ENCODE measurements at regions not wholly inside any gene's neighbourhood (a gene's known extent, or its start where the extent isn't known, plus 50 kb on each side); places are given as distances from the start of the nearest gene placed in this dataset.

GRCh38 chr12:107552263-107552662 is 133.3 kb upstream of the PWP1 start:
- no peak for TF ChIP-seq FOXP2 (optimal IDR thresholded peaks at IDR 0.05; ENCODE audit: borderline replicate concordance, extremely low read depth, extremely low read length, insufficient read depth)
- no peak for TF ChIP-seq POLR2AphosphoS5 (IDR thresholded peaks at IDR 0.05; ENCODE audit: low read depth, low read length)
- no peak for TF ChIP-seq TAF1 (IDR thresholded peaks at IDR 0.05; ENCODE audit: borderline replicate concordance, insufficient read depth, low read length)
- no peak for TF ChIP-seq SIN3A (IDR thresholded peaks at IDR 0.05; ENCODE audit: borderline replicate concordance, insufficient read depth, low read length)
- TF ChIP-seq REST (IDR thresholded peaks at IDR 0.05; ENCODE audit: insufficient read depth in 1 of 2, low read depth in 2 of 2, low read length in 2 of 2), result no peak

GRCh38 chr12:107553211-107553765 is 132.3 kb upstream of the PWP1 start:
- TF ChIP-seq POLR2AphosphoS5 (IDR thresholded peaks at IDR 0.05; ENCODE audit: low read depth, low read length), result no peak
- TF ChIP-seq FOXP2 (optimal IDR thresholded peaks at IDR 0.05; ENCODE audit: borderline replicate concordance, extremely low read depth, extremely low read length, insufficient read depth), result no peak
- TF ChIP-seq TAF1 (IDR thresholded peaks at IDR 0.05; ENCODE audit: borderline replicate concordance, insufficient read depth, low read length), result no peak
- TF ChIP-seq SIN3A (IDR thresholded peaks at IDR 0.05; ENCODE audit: borderline replicate concordance, insufficient read depth, low read length), result no peak
- TF ChIP-seq REST (IDR thresholded peaks at IDR 0.05; ENCODE audit: insufficient read depth in 1 of 2, low read depth in 2 of 2, low read length in 2 of 2), result no peak

GRCh38 chr12:107554941-107555340 is 130.7 kb upstream of the PWP1 start:
- TF ChIP-seq FOXP2 (optimal IDR thresholded peaks at IDR 0.05; ENCODE audit: borderline replicate concordance, extremely low read depth, extremely low read length, insufficient read depth), result no peak
- no peak for TF ChIP-seq POLR2AphosphoS5 (IDR thresholded peaks at IDR 0.05; ENCODE audit: low read depth, low read length)
- TF ChIP-seq SIN3A (IDR thresholded peaks at IDR 0.05; ENCODE audit: borderline replicate concordance, insufficient read depth, low read length), result no peak
- TF ChIP-seq REST (IDR thresholded peaks at IDR 0.05; ENCODE audit: insufficient read depth in 1 of 2, low read depth in 2 of 2, low read length in 2 of 2), result no peak
- no peak for TF ChIP-seq TAF1 (IDR thresholded peaks at IDR 0.05; ENCODE audit: borderline replicate concordance, insufficient read depth, low read length)

GRCh38 chr12:107557026-107557425 is 128.6 kb upstream of the PWP1 start:
- no peak for TF ChIP-seq FOXP2 (optimal IDR thresholded peaks at IDR 0.05; ENCODE audit: borderline replicate concordance, extremely low read depth, extremely low read length, insufficient read depth)
- no peak for TF ChIP-seq REST (IDR thresholded peaks at IDR 0.05; ENCODE audit: insufficient read depth in 1 of 2, low read depth in 2 of 2, low read length in 2 of 2)
- no peak for TF ChIP-seq SIN3A (IDR thresholded peaks at IDR 0.05; ENCODE audit: borderline replicate concordance, insufficient read depth, low read length)
- no peak for TF ChIP-seq TAF1 (IDR thresholded peaks at IDR 0.05; ENCODE audit: borderline replicate concordance, insufficient read depth, low read length)
